ENCODE measurements at regions not wholly inside any gene's neighbourhood (a gene's known extent, or its start where the extent isn't known, plus 50 kb on each side); places are given as distances from the start of the nearest gene placed in this dataset.

DNA sequence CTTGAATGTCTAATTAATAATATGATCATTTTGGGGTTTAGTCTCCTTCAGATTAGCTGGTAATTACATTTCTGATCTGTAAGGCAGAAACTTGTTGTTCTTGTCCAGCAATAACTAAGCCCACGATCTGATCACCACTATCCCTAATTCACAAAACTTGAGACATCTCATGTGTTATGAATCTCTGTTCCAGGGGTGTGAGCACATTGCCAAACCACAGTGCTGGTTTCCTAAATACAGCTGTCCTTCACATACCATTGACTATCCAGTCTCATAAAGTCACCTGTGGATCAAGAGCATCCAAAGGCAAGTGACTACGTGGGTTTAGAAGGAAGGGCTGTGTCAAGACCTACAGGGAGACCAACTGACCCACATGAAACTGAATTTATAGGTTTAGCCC lies 134.1 kb upstream of the PRLR start:
- no peak for TF ChIP-seq POLR2AphosphoS5 (IDR thresholded peaks at IDR 0.05)
- TF ChIP-seq, protein P1, sequence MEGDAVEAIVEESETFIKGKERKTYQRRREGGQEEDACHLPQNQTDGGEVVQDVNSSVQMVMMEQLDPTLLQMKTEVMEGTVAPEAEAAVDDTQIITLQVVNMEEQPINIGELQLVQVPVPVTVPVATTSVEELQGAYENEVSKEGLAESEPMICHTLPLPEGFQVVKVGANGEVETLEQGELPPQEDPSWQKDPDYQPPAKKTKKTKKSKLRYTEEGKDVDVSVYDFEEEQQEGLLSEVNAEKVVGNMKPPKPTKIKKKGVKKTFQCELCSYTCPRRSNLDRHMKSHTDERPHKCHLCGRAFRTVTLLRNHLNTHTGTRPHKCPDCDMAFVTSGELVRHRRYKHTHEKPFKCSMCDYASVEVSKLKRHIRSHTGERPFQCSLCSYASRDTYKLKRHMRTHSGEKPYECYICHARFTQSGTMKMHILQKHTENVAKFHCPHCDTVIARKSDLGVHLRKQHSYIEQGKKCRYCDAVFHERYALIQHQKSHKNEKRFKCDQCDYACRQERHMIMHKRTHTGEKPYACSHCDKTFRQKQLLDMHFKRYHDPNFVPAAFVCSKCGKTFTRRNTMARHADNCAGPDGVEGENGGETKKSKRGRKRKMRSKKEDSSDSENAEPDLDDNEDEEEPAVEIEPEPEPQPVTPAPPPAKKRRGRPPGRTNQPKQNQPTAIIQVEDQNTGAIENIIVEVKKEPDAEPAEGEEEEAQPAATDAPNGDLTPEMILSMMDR (IDR thresholded peaks at IDR 0.05 in 8 of 11, conservative IDR thresholded peaks at IDR 0.05 in 3 of 11), result no peak
- no peak for TF ChIP-seq POLR2A (IDR thresholded peaks at IDR 0.05)

All from spleen (tissue), 7 donors.